ENCODE measurements at regions not wholly inside any gene's neighbourhood (a gene's known extent, or its start where the extent isn't known, plus 50 kb on each side); places are given as distances from the start of the nearest gene placed in this dataset.
"Not testable (repeated sequence)": the region's sequence is repeated elsewhere in the genome, so short reads cannot be mapped to it uniquely, and the experiment has no call there.

GRCh38 chr5:109584986-109585599, 104.6 kb upstream of the MAN2A1 start:
- no peak overlapping the region for H3K4me3 ChIP-seq (ENCODE audit: low read depth, low read length)
- no peak for DNase-seq (ENCODE audit: low read depth)

- H3K4me3 ChIP-seq (ENCODE audit: low read depth, low read length), result no peak overlapping the region
- no peak for DNase-seq (ENCODE audit: low read depth)
Measured at GRCh38 chr5:109580225-109580624, 109.5 kb upstream of the MAN2A1 start.

- no peak for DNase-seq (ENCODE audit: low read depth)
- no peak overlapping the region for H3K4me3 ChIP-seq (ENCODE audit: low read depth, low read length)
Measured at GRCh38 chr5:109575506-109575905, 114.2 kb upstream of the MAN2A1 start.

GRCh38 chr5:109574985-109575384, 114.7 kb upstream of the MAN2A1 start:
- no peak overlapping the region for H3K4me3 ChIP-seq (ENCODE audit: low read depth, low read length)
- DNase-seq (ENCODE audit: low read depth), result no peak

GRCh38 chr5:109573766-109574165, 116.0 kb upstream of the MAN2A1 start:
- no peak overlapping the region for H3K4me3 ChIP-seq (ENCODE audit: low read depth, low read length)
- DNase-seq (ENCODE audit: low read depth), result no peak

DNA sequence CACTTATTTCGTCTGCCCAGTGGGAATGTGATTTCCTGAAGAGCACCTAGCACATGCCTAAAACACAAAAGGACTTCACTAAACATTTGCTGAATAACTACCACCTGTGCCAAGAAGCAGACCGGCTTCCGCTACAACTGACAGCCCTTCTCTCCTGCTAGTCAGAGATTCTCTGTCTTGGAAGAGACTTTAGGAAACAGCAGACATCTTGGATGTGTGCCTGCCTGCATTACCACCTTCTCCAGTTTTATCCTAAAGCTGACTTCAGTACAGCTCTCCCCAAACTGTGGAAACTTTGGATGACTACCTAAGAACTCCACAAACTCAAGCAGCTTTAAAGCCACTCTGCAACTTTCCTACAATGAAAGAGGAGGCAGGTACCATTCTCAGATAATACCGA, 116.5 kb upstream of the MAN2A1 start:
- H3K4me3 ChIP-seq (ENCODE audit: low read depth, low read length), result no peak overlapping the region
- no peak for DNase-seq (ENCODE audit: low read depth)

- no peak overlapping the region for H3K4me3 ChIP-seq (ENCODE audit: low read depth, low read length)
- DNase-seq (ENCODE audit: low read depth), result no peak
Measured at GRCh38 chr5:109571785-109572184, 117.9 kb upstream of the MAN2A1 start.

- no peak for DNase-seq (ENCODE audit: low read depth)
- H3K4me3 ChIP-seq (ENCODE audit: low read depth, low read length), result no peak overlapping the region
Measured at GRCh38 chr5:109570362-109570874, 119.3 kb upstream of the MAN2A1 start.

GRCh38 chr5:109567374-109568044, 122.2 kb upstream of the MAN2A1 start:
- H3K4me3 ChIP-seq (ENCODE audit: low read depth, low read length), result no peak overlapping the region
- peak; percentile 92 for DNase-seq (ENCODE audit: low read depth)

GRCh38 chr5:109566361-109566760, 123.4 kb upstream of the MAN2A1 start:
- H3K4me3 ChIP-seq (ENCODE audit: low read depth, low read length), result no peak overlapping the region
- DNase-seq (ENCODE audit: low read depth), result no peak

GRCh38 chr5:109563739-109564138, 126.0 kb upstream of the MAN2A1 start:
- no peak for DNase-seq (ENCODE audit: low read depth)
- H3K4me3 ChIP-seq (ENCODE audit: low read depth, low read length), result no peak overlapping the region

DNA sequence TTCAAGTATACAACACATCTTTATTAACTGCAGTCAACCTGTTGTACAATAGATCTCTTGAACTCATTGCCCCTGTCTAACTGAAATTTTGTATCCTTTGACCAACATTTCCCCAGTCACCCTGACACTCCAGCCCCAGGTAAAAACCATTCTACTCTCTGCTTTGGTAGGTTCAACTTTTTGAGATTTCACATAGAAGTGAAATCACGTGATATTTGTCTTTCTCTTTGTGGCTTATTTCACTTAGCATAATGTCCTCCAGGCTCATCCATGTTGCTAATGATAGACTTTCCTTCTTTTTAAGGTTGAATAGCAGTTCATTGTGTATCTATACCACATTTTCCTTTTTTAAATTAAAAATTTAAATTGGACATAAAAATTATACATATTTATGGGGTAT, 126.5 kb upstream of the MAN2A1 start:
- no peak overlapping the region for H3K4me3 ChIP-seq (ENCODE audit: low read depth, low read length)
- no peak for DNase-seq (ENCODE audit: low read depth)

- H3K4me3 ChIP-seq (ENCODE audit: low read depth, low read length), result no peak overlapping the region
- DNase-seq (ENCODE audit: low read depth), result no peak
Measured at GRCh38 chr5:109562441-109562840, 127.3 kb upstream of the MAN2A1 start.

DNA sequence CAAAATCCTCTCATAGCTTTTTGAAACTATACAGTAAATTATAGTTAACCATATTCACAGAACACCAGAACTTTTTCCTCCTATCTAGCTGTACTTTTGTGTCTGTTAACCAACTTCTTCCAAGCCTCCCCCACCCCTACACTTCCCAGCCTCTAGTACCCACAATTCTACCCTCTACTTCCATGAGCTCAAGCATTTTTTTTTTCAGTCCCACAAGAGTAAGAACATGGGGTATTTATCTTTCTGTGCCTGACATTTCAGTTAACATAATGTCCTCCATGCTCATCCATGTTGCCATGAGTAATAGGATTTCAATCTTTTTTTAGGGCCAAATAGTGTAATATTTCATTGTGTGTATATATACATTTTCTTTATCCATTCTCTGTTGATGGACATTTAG, 128.3 kb upstream of the MAN2A1 start:
- no peak for DNase-seq (ENCODE audit: low read depth)
- H3K4me3 ChIP-seq (ENCODE audit: low read depth, low read length), result no peak overlapping the region

- DNase-seq (ENCODE audit: low read depth), result no peak
- no peak overlapping the region for H3K4me3 ChIP-seq (ENCODE audit: low read depth, low read length)
Measured at GRCh38 chr5:109560554-109560953, 129.2 kb upstream of the MAN2A1 start.

- DNase-seq (ENCODE audit: low read depth), result peak; percentile 6
- H3K4me3 ChIP-seq (ENCODE audit: low read depth, low read length), result no peak overlapping the region
Measured at GRCh38 chr5:109558952-109559351, 130.8 kb upstream of the MAN2A1 start.

DNA sequence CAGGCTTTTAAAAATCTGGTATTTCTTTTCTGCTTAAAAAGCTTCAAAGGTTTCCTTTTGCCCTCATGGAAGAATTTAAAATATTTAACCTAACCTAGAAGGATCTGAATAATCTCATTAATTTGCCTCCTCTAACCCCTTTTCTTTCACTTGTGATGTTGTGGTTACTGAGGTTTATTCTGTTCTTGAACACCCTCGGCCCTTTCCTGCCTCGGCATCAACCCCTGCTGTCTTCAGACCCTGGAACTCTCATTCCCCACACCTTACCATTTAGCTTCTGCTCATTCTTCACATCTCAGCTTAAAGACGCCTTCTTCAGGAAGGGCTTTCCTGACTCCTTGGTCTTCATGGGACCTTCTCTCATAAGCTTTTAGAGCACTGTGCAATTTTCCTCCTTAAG, 131.4 kb upstream of the MAN2A1 start:
- DNase-seq (ENCODE audit: low read depth), result no peak
- no peak overlapping the region for H3K4me3 ChIP-seq (ENCODE audit: low read depth, low read length)

GRCh38 chr5:109553846-109554245, 135.9 kb upstream of the MAN2A1 start:
- no peak overlapping the region for H3K4me3 ChIP-seq (ENCODE audit: low read depth, low read length)
- DNase-seq (ENCODE audit: low read depth), result no peak

GRCh38 chr5:109551234-109551633, 138.5 kb upstream of the MAN2A1 start:
- H3K4me3 ChIP-seq (ENCODE audit: low read depth, low read length); DNase-seq (ENCODE audit: low read depth): not testable (repeated sequence)

GRCh38 chr5:109550077-109550476, 139.7 kb upstream of the MAN2A1 start:
- DNase-seq (ENCODE audit: low read depth), result no peak
- no peak overlapping the region for H3K4me3 ChIP-seq (ENCODE audit: low read depth, low read length)

DNA sequence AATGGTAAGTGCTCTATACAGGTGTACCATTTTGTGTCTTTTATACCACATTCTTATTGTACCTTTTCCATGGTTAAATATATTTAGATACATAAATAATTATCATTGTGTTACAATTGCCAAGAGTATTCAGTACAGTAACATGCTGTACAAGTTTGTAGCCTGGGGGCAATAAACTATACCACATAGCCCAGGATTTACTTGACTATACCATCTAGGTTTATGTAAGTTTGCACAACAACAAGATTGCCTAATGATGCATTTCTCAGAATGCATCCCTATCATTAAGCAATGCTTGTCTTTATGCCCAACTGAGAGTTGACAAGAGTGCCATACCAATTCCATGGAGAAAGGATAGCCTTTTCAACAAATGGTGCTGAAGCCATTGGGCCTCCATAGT, 136.7 kb upstream of the PJA2 start:
- no peak for DNase-seq (ENCODE audit: low read depth)
- H3K4me3 ChIP-seq (ENCODE audit: low read depth, low read length), result no peak overlapping the region

Measured in skeletal muscle cell (primary cell).